Peyer's patch (tissue), 4 donors: ENCODE measurements at regions not wholly inside any gene's neighbourhood (a gene's known extent, or its start where the extent isn't known, plus 50 kb on each side); places are given as distances from the start of the nearest gene placed in this dataset.
A peak's percentile ranks its signal among the peaks of the same experiment; 100 is the strongest.

Experiments
- DNase-seq, 3 donors: peaks; one replicate each; pipeline ENCODE4 v3.0.0-alpha.2; 2017 to 2019
- H3K27ac ChIP-seq, 4 donors: fragments of 200-600 bp; sonication (generic); one replicate each; pipeline ENCODE4 v1.5.1; 2016 to 2019
- H3K27me3 ChIP-seq, 2 donors: fragments of 200-600 bp; sonication (generic); one replicate each; pipeline ENCODE4 v1.5.1; 2019
- H3K36me3 ChIP-seq, 3 donors: fragments of 200-600 bp; sonication (generic); one replicate each; pipeline ENCODE4 v1.5.1; 2016 to 2019
- H3K4me1 ChIP-seq, 4 donors: fragments of 200-600 bp; sonication (generic); one replicate each; pipeline ENCODE4 v1.5.1; 2016 to 2019
- H3K4me3 ChIP-seq, 4 donors: fragments of 200-600 bp; sonication (generic); 1 replicate in 3 of 4; 2 replicates in 1 of 4; pipeline ENCODE4 v1.5.1; 2016 to 2019; ENCODE audit warnings: mild to moderate bottlenecking in 1 of 4
- H3K9me3 ChIP-seq, 4 donors: fragments of 200-600 bp; sonication (generic); one replicate each; pipeline ENCODE4 v1.5.1; 2016 to 2019; ENCODE audit warnings: mild to moderate bottlenecking in 1 of 4
- POLR2A ChIP-seq, 2 donors: fragments of 450-650 bp; IDR thresholded peaks; one replicate each; pipeline ENCODE4 v1.5.1; 2017; ENCODE audit warnings: antibody characterized with exemption in 2 of 2, mild to moderate bottlenecking in 2 of 2, moderate library complexity in 2 of 2
- TF ChIP-seq, protein P1 (sequence below), 6 experiments: fragments of 450-650 bp in 4 of 6; fragments of 200-600 bp in 2 of 6; sonication (generic) in 1 of 6; IDR thresholded peaks; one replicate each; pipeline ENCODE4 v1.5.1; 2017 to 2019; ENCODE audit warnings: antibody characterized with exemption in 6 of 6, mild to moderate bottlenecking in 3 of 6, moderate library complexity in 1 of 6

GRCh38 chr3:182612332-182612731, 181.0 kb upstream of the ATP11B start:
- Histone ChIP-seq H3K36me3 (no peaks in the 10 kb centered on the region), H3K4me3 (no peak overlapping the region), H3K27ac (no peak overlapping the region), H3K4me1 (peaks cover 0 to 32% (median 3%) of the 10 kb centered on the region in 4 donors), H3K9me3 (no peaks in the 10 kb centered on the region), H3K27me3 (no peaks in the 10 kb centered on the region)
- TF ChIP-seq, protein P1, sequence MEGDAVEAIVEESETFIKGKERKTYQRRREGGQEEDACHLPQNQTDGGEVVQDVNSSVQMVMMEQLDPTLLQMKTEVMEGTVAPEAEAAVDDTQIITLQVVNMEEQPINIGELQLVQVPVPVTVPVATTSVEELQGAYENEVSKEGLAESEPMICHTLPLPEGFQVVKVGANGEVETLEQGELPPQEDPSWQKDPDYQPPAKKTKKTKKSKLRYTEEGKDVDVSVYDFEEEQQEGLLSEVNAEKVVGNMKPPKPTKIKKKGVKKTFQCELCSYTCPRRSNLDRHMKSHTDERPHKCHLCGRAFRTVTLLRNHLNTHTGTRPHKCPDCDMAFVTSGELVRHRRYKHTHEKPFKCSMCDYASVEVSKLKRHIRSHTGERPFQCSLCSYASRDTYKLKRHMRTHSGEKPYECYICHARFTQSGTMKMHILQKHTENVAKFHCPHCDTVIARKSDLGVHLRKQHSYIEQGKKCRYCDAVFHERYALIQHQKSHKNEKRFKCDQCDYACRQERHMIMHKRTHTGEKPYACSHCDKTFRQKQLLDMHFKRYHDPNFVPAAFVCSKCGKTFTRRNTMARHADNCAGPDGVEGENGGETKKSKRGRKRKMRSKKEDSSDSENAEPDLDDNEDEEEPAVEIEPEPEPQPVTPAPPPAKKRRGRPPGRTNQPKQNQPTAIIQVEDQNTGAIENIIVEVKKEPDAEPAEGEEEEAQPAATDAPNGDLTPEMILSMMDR (IDR thresholded peaks at IDR 0.05), result no peak
- no peak for TF ChIP-seq POLR2A (IDR thresholded peaks at IDR 0.05)
- no peak for DNase-seq

DNA sequence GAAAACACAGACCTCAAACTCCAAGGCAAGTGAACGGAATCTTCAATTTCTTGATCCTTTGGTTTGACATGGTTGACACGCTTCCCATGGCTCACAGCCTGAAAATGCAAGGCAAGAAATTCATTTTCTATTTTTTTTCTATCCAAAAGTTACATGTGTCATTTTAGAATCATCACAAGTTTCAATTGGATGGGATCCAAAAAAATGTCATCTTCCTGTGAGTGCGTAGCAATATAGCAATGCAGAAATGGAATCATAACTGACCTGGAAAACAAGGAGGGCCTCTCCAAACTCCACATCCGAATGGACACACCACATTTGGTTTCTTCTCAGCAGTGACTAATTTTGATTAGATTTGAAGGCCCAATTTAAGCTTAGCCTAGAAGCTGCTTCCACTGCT, 175.8 kb upstream of the ATP11B start:
- H3K27me3 ChIP-seq, result no peaks in the 10 kb centered on the region
- H3K4me1 ChIP-seq, result no peaks in the 10 kb centered on the region
- TF ChIP-seq, protein P1 (IDR thresholded peaks at IDR 0.05), result no peak
- no peak for TF ChIP-seq POLR2A (IDR thresholded peaks at IDR 0.05)
- no peak overlapping the region for H3K27ac ChIP-seq
- no peaks in the 10 kb centered on the region for H3K36me3 ChIP-seq
- no peak overlapping the region for H3K4me3 ChIP-seq
- no peaks in the 10 kb centered on the region for H3K9me3 ChIP-seq
- DNase-seq, result no peak

DNA sequence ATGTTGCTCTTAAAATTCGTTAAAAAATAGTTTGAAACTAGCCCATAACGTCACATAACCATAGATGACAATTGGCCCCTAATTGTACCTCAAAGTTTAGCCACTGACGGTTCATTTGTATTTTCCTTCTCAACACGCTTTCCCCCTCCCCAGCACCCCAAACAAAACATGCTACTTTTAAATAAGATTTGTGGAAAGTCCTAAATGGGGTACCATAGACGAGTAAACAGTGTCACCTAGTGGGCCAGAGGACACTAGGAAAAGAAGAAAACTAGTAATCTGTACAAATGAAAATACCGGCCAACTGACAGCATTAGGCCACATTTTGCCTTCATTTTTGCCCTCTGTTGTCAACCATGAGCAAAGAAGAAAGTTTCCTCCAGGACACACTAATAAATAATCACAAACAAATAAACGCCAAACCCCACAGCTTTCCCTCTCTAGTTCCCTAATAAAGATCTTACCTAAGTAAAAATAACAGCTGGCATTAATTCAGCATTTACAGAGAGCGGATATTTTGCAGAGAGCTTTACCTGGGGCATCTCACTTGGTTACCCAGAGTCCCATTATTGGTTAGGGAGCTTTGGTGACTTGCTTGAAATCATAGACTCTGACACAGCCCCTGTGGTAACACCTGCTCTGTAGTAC, 175.1 kb upstream of the ATP11B start:
- Histone ChIP-seq H3K27me3 (no peaks in the 10 kb centered on the region), H3K27ac (no peak overlapping the region), H3K9me3 (no peaks in the 10 kb centered on the region), H3K4me3 (no peak overlapping the region), H3K36me3 (no peaks in the 10 kb centered on the region), H3K4me1 (no peaks in the 10 kb centered on the region)
- no peak for TF ChIP-seq POLR2A (IDR thresholded peaks at IDR 0.05)
- TF ChIP-seq, protein P1 (IDR thresholded peaks at IDR 0.05), result peak in 4 of 6 experiments; percentile 35 to 85 (median 78)
- DNase-seq, result no peak

DNA sequence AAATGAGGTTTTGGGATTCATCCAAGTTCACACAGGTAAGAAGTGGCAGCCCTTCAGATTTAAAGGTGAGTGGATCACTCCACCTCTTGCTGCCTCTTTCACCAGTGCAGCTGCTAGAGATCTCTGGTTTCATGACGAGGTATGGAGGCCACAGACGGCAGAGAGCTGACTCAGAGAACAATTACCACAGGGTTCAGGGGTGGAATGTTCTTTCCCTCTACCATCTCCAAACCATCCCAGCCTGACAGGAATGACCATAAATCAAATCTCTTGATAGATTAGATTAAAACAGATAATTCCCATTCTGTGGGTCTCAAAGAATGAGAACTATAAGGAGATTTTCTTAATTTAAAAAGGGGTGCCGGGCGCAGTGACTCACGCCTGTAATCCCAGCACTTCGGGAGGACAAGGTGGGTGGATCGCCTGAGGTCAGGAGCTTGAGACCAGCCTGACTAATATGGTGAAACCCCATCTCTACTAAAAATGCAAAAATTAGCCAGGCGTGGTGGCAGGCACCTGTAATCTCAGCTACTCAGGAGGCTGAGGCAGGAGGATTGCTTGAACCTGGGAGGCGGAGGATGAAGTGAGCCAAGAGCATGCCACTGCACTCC, 174.2 kb upstream of the ATP11B start:
- H3K9me3 ChIP-seq, result no peaks in the 10 kb centered on the region
- TF ChIP-seq, protein P1 (IDR thresholded peaks at IDR 0.05), result no peak
- TF ChIP-seq POLR2A (IDR thresholded peaks at IDR 0.05), result no peak
- no peak overlapping the region for H3K4me3 ChIP-seq
- H3K27me3 ChIP-seq, result no peaks in the 10 kb centered on the region
- H3K4me1 ChIP-seq, result no peaks in the 10 kb centered on the region
- H3K27ac ChIP-seq, result no peak overlapping the region
- DNase-seq, result no peak
- H3K36me3 ChIP-seq, result no peaks in the 10 kb centered on the region

DNA sequence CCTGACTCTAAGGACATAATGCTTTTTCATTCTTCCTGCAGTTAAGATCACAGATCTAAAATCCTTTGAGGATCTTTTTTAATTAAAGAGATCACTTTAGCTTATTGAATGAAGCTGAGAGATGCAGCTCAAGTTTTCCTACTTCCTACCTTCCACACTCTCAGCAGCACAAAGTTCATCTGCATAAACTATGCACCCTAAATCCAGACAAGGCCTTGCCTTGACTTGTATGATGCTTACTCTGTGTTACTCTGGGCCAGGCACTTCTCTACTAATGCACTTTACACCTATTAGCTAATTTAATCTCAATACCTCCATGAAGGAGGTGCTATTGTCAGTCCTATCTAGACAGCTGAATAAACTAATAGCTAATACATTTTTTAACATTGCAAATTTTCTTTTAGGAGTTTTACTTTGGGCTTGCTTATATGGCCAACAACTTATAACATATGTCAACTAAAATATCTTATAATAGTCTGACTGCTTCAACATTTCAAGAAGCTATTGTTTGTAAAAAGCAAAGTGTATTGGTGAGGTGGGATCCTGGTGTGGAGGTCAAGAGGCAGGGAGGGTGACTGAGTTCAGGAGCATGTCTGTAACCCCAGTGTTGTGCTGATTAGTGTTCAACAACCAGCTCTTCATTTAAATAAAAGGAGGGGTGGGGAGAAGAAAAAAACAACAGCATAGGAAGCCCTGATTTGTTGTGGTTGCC, 172.4 kb upstream of the ATP11B start:
- Histone ChIP-seq H3K36me3 (no peaks in the 10 kb centered on the region), H3K9me3 (no peaks in the 10 kb centered on the region), H3K4me3 (no peak overlapping the region), H3K4me1 (no peaks in the 10 kb centered on the region), H3K27me3 (no peaks in the 10 kb centered on the region), H3K27ac (no peak overlapping the region)
- no peak for TF ChIP-seq POLR2A (IDR thresholded peaks at IDR 0.05)
- TF ChIP-seq, protein P1 (IDR thresholded peaks at IDR 0.05), result no peak
- DNase-seq, result no peak
